ENCODE measurements at regions not wholly inside any gene's neighbourhood (a gene's known extent, or its start where the extent isn't known, plus 50 kb on each side); places are given as distances from the start of the nearest gene placed in this dataset.
A peak's percentile ranks its signal among the peaks of the same experiment; 100 is the strongest.

- DNase-seq (ENCODE audit: insufficient read length, low spot score) (no peak), FAIRE-seq (no peak)
Observed at GRCh38 chrX:38856670-38857265, 55.5 kb downstream of the MID1IP1 start.

GRCh38 chrX:38857736-38858523, 56.7 kb downstream of the MID1IP1 start:
- DNase-seq (ENCODE audit: insufficient read length, low spot score) (no peak), FAIRE-seq (peak; percentile 61)

GRCh38 chrX:38859602-38860001, 58.3 kb downstream of the MID1IP1 start:
- FAIRE-seq, result peak; percentile 94
- no peak for DNase-seq (ENCODE audit: insufficient read length, low spot score)

GRCh38 chrX:38860106-38861013, 59.1 kb downstream of the MID1IP1 start:
- FAIRE-seq (peak; percentile 84), DNase-seq (ENCODE audit: insufficient read length, low spot score) (no peak)

- DNase-seq (ENCODE audit: insufficient read length, low spot score) (no peak), FAIRE-seq (peak; percentile 21)
Observed at GRCh38 chrX:38861489-38861888, 60.2 kb downstream of the MID1IP1 start.

GRCh38 chrX:38862100-38862499, 60.8 kb downstream of the MID1IP1 start:
- FAIRE-seq, result peak; percentile 83
- no peak for DNase-seq (ENCODE audit: insufficient read length, low spot score)

GRCh38 chrX:38864165-38864564, 62.9 kb downstream of the MID1IP1 start:
- no peak for DNase-seq (ENCODE audit: insufficient read length, low spot score)
- peak; percentile 52 for FAIRE-seq

GRCh38 chrX:38868321-38868720, 67.1 kb downstream of the MID1IP1 start:
- no peak for FAIRE-seq

GRCh38 chrX:38868941-38869401, 67.7 kb downstream of the MID1IP1 start:
- FAIRE-seq (no peak), DNase-seq (ENCODE audit: insufficient read length, low spot score) (no peak)

More at GRCh38 chrX:38868321-38868720, 67.1 kb downstream of the MID1IP1 start:
- DNase-seq (ENCODE audit: insufficient read length, low spot score), result no peak

GRCh38 chrX:38870361-38870895, 69.2 kb downstream of the MID1IP1 start:
- DNase-seq (ENCODE audit: insufficient read length, low spot score), result no peak
- peak; percentile 82 for FAIRE-seq

GRCh38 chrX:38871129-38872029, 70.1 kb downstream of the MID1IP1 start:
- FAIRE-seq (no peak), DNase-seq (ENCODE audit: insufficient read length, low spot score) (no peak)

- FAIRE-seq (no peak), DNase-seq (ENCODE audit: insufficient read length, low spot score) (no peak)
Observed at GRCh38 chrX:38877366-38877765, 76.1 kb downstream of the MID1IP1 start.

GRCh38 chrX:38878641-38879340, 77.5 kb downstream of the MID1IP1 start:
- DNase-seq (ENCODE audit: insufficient read length, low spot score), result no peak
- peak; percentile 92 for FAIRE-seq

- FAIRE-seq, result no peak
- DNase-seq (ENCODE audit: insufficient read length, low spot score), result no peak
Observed at GRCh38 chrX:38879631-38880220, 78.5 kb downstream of the MID1IP1 start.

GRCh38 chrX:38880296-38880854, 79.1 kb downstream of the MID1IP1 start:
- DNase-seq (ENCODE audit: insufficient read length, low spot score) (no peak), FAIRE-seq (peak; percentile 98)

GRCh38 chrX:38881066-38881465, 79.8 kb downstream of the MID1IP1 start:
- no peak for FAIRE-seq
- no peak for DNase-seq (ENCODE audit: insufficient read length, low spot score)

GRCh38 chrX:38881727-38882126, 80.5 kb downstream of the MID1IP1 start:
- FAIRE-seq (peak; percentile 95), DNase-seq (ENCODE audit: insufficient read length, low spot score) (no peak)

- no peak for DNase-seq (ENCODE audit: insufficient read length, low spot score)
- peak; percentile 96 for FAIRE-seq
Observed at GRCh38 chrX:38882894-38883626, 81.8 kb downstream of the MID1IP1 start.

All from GM19239 (cell line).